ENCODE measurements at regions not wholly inside any gene's neighbourhood (a gene's known extent, or its start where the extent isn't known, plus 50 kb on each side); places are given as distances from the start of the nearest gene placed in this dataset.

DNA sequence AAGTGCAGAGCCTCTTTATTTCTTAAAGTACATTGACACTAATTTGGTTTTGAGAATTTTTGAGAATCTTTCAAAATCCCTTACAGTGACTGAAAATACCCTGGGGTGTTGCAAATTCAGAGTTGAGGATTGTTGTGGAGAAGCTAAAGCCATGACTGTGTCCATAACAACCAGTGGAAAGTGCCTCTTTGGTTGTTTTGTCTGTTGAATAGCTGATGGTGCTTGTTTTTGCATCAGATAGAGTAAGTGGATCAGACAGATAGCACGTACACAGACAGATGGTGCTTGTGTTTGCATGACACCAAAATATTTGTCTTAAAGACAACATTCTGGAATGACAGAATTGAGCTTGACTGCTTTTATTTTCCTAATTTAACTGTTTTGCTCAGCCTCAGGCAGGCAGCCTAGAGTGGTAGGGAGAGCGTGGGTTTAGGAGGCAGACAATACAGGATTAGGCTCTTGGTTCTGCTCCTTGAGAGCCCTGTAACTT lies 265.0 kb downstream of the IL20RB start:
- H2BK15ac ChIP-seq (ENCODE audit: low read depth, low read length): no peak overlapping the region
- in situ Hi-C loops (cut with MboI; ENCODE audit: low sequenced_read_pairs): no loop called here

More for the DNA sequence above, 265.0 kb downstream of the IL20RB start:
- Histone ChIP-seq H3K27me3 (ENCODE audit: control insufficient read depth, insufficient read depth, low read length) (no peaks in the 10 kb centered on the region), H3K18ac (ENCODE audit: low read depth, low read length) (no peak overlapping the region), H2BK20ac (ENCODE audit: low read depth, low read length) (no peak overlapping the region), H3K9me3 (ENCODE audit: control insufficient read depth, insufficient read depth, low read length) (peaks cover 3% of the 10 kb centered on the region; the same call in 1 of the 2 replicates), H3K4me1 (ENCODE audit: control insufficient read depth, insufficient read depth, low read length) (no peaks in the 10 kb centered on the region), H3K4ac (ENCODE audit: low read depth, low read length) (no peak overlapping the region), H3K56ac (ENCODE audit: extremely low read depth, insufficient read depth, low read length) (no peak overlapping the region), H4K8ac (ENCODE audit: low read depth in 2 of 2, low read length in 2 of 2) (no peak overlapping the region), H2AK5ac (ENCODE audit: low read depth, low read length) (no peak overlapping the region), H2AFZ (replicated peaks; ENCODE audit: low read length, poor library complexity) (no peak overlapping the region), H3K9ac (ENCODE audit: low read depth, low read length) (no peak overlapping the region), H2AK9ac (replicated peaks; ENCODE audit: low read depth, low read length, poor library complexity) (no peak overlapping the region), H4K20me1 (ENCODE audit: insufficient read depth, low read length) (no peaks in the 10 kb centered on the region), H4K91ac (ENCODE audit: insufficient read depth, low read depth, low read length) (no peak overlapping the region), H3K27ac (ENCODE audit: insufficient read depth, low read length) (no peak overlapping the region), H4K5ac (ENCODE audit: low read depth, low read length) (no peak overlapping the region), H3K23ac (ENCODE audit: low read depth, low read length) (no peak overlapping the region), H3K14ac (replicated peaks; ENCODE audit: low read depth, low read length) (no peak overlapping the region), H3K79me1 (ENCODE audit: low read depth in 1 of 2, low read length in 2 of 2) (no peaks in the 10 kb centered on the region), H3K4me2 (ENCODE audit: low read depth, low read length) (no peak overlapping the region), H2BK120ac (ENCODE audit: low read depth, low read length) (no peak overlapping the region), H2BK5ac (ENCODE audit: low read depth, low read length, poor library complexity, severe bottlenecking) (no peak overlapping the region), H3K9me1 (ENCODE audit: insufficient read depth, low read length) (no peaks in the 10 kb centered on the region), H3K4me3 (ENCODE audit: insufficient read depth, low read depth, low read length) (no peak overlapping the region), H3K36me3 (ENCODE audit: control insufficient read depth, insufficient read depth, low read length) (no peaks in the 10 kb centered on the region)
- ChIA-PET CTCF (interaction anchor here (1.3 kb wide), 1 partner anchor 113 kb away, joined by 3 read pairs; no protein-coding TSS in a partner anchor), POLR2A (ENCODE audit: unreplicated experiment) (no interaction called here)
- BruUV-seq (replicated peaks): no TSS peak
- dilution Hi-C loops (cut with HindIII; ENCODE audit: low sequenced_read_pairs, unreplicated experiment) (no loop called here), intact Hi-C loops (cut with micrococcal nuclease) (no loop called here)
- ATAC-seq (ENCODE audit: low read depth): no peak
- whole genome bisulfite sequencing, 2 experiments (ENCODE audit: extremely low coverage in 2 of 2, insufficient read length in 1 of 2): no CpG with 5 or more reads among the region's 2 CpGs
- no peak for DNase-seq
- TF ChIP-seq, protein P1, sequence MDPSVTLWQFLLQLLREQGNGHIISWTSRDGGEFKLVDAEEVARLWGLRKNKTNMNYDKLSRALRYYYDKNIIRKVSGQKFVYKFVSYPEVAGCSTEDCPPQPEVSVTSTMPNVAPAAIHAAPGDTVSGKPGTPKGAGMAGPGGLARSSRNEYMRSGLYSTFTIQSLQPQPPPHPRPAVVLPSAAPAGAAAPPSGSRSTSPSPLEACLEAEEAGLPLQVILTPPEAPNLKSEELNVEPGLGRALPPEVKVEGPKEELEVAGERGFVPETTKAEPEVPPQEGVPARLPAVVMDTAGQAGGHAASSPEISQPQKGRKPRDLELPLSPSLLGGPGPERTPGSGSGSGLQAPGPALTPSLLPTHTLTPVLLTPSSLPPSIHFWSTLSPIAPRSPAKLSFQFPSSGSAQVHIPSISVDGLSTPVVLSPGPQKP (IDR thresholded peaks at IDR 0.05; ENCODE audit: borderline replicate concordance, low read depth, low read length): no peak
- TF ChIP-seq MXI1 (IDR thresholded peaks at IDR 0.05; ENCODE audit: borderline replicate concordance, low read depth, low read length) (no peak), MAZ (IDR thresholded peaks at IDR 0.05; ENCODE audit: borderline replicate concordance, low read depth, low read length) (no peak), CEBPB (IDR thresholded peaks at IDR 0.05; ENCODE audit: low read depth, low read length) (no peak), SMC3 (IDR thresholded peaks at IDR 0.05; ENCODE audit: low read depth, low read length) (no peak), CHD1 (IDR thresholded peaks at IDR 0.05; ENCODE audit: low read depth, low read length) (no peak), NFE2L2 (IDR thresholded peaks at IDR 0.05; ENCODE audit: low read depth, low read length) (no peak), FOS (IDR thresholded peaks at IDR 0.05; ENCODE audit: low read depth, low read length) (no peak), RAD21 (IDR thresholded peaks at IDR 0.05; ENCODE audit: low read length) (no peak), RCOR1 (IDR thresholded peaks at IDR 0.05; ENCODE audit: insufficient replicate concordance, low read length) (no peak), RFX5 (IDR thresholded peaks at IDR 0.05; ENCODE audit: low read depth, low read length) (no peak), MAFK (IDR thresholded peaks at IDR 0.05; ENCODE audit: low read depth, low read length) (no peak), BHLHE40 (IDR thresholded peaks at IDR 0.05; ENCODE audit: low read depth, low read length) (no peak), POLR2A (IDR thresholded peaks at IDR 0.05; ENCODE audit: low read depth, low read length) (no peak)
- TF ChIP-seq, protein P2, sequence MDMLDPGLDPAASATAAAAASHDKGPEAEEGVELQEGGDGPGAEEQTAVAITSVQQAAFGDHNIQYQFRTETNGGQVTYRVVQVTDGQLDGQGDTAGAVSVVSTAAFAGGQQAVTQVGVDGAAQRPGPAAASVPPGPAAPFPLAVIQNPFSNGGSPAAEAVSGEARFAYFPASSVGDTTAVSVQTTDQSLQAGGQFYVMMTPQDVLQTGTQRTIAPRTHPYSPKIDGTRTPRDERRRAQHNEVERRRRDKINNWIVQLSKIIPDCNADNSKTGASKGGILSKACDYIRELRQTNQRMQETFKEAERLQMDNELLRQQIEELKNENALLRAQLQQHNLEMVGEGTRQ (IDR thresholded peaks at IDR 0.05; ENCODE audit: low read depth, low read length): no peak
- TF ChIP-seq, protein P3, sequence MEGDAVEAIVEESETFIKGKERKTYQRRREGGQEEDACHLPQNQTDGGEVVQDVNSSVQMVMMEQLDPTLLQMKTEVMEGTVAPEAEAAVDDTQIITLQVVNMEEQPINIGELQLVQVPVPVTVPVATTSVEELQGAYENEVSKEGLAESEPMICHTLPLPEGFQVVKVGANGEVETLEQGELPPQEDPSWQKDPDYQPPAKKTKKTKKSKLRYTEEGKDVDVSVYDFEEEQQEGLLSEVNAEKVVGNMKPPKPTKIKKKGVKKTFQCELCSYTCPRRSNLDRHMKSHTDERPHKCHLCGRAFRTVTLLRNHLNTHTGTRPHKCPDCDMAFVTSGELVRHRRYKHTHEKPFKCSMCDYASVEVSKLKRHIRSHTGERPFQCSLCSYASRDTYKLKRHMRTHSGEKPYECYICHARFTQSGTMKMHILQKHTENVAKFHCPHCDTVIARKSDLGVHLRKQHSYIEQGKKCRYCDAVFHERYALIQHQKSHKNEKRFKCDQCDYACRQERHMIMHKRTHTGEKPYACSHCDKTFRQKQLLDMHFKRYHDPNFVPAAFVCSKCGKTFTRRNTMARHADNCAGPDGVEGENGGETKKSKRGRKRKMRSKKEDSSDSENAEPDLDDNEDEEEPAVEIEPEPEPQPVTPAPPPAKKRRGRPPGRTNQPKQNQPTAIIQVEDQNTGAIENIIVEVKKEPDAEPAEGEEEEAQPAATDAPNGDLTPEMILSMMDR (conservative IDR thresholded peaks at IDR 0.05; ENCODE audit: low read depth, low read length): no peak
